Endothelial cell of umbilical vein (primary cell): ENCODE measurements at regions not wholly inside any gene's neighbourhood (a gene's known extent, or its start where the extent isn't known, plus 50 kb on each side); places are given as distances from the start of the nearest gene placed in this dataset.

Source experiments
- EZH2 ChIP-seq: IDR thresholded peaks from 2 replicates; pipeline ENCODE4 v1.6.1; 2012; ENCODE audit warnings: borderline replicate concordance, low read depth, mild to moderate bottlenecking, moderate library complexity, low read length, inconsistent platforms; ENCODE audit not compliant: severe bottlenecking
- GATA2 ChIP-seq: IDR thresholded peaks from 2 replicates; pipeline ENCODE4 v1.7.0; 2011; ENCODE audit warnings: low read depth, mild to moderate bottlenecking, moderate library complexity, mixed read lengths, low read length; ENCODE audit not compliant: insufficient read length, insufficient read depth
- JUN ChIP-seq: IDR thresholded peaks from 2 replicates; pipeline ENCODE4 v1.6.1; 2011; ENCODE audit warnings: borderline replicate concordance, low read depth; ENCODE audit not compliant: insufficient read length, insufficient read depth
- MAX ChIP-seq: IDR thresholded peaks from 2 replicates; pipeline ENCODE4 v1.6.1; 2011; ENCODE audit not compliant: insufficient read depth, insufficient read length
- MYC ChIP-seq: IDR thresholded peaks from one replicate; pipeline ENCODE4 v1.6.1; 2011; ENCODE audit warnings: mild to moderate bottlenecking, low read depth, low read length
- POLR2A ChIP-seq: IDR thresholded peaks from 2 replicates; pipeline ENCODE4 v1.6.1; 2012; ENCODE audit warnings: low read depth, mild to moderate bottlenecking, control low read depth, low read length
- POLR2AphosphoS5 ChIP-seq: IDR thresholded peaks from 2 replicates; pipeline ENCODE4 v1.6.1; 2012; ENCODE audit warnings: low read depth, mild to moderate bottlenecking, control low read depth, low read length, moderate library complexity; ENCODE audit not compliant: insufficient read depth
- TF ChIP-seq, protein P1 (sequence below), 2 donors: IDR thresholded peaks; 1 replicate in 1 of 2; 2 replicates in 1 of 2; pipeline ENCODE4 v1.5.1; 2011; ENCODE audit warnings: low read length in 2 of 2, mild to moderate bottlenecking in 2 of 2, moderate library complexity in 2 of 2, control low read depth in 1 of 2, inconsistent platforms in 1 of 2, low read depth in 1 of 2; ENCODE audit not compliant: insufficient read depth in 1 of 2; ENCODE audit errors: extremely low read depth in 1 of 2

DNA sequence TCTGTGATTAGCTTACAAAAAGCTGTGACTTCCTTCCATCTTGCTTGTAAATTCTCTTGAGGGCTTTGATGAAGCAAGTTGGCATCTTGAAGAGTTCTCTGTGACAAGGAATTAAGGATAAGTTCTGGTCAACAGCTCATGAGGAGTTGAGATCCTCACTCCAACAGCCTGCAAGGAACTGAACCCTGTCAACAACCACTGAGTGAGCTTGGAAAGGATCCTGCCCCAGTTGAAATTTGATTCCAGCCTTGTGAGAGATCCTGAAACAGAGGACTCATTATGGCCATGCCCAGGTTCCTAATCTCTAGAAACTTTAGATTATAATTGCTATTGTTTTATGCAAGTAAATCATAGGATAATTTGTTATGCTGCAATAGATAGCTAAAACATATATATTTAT is 133.7 kb downstream of the PTCHD4 start:
- TF ChIP-seq, protein P1, sequence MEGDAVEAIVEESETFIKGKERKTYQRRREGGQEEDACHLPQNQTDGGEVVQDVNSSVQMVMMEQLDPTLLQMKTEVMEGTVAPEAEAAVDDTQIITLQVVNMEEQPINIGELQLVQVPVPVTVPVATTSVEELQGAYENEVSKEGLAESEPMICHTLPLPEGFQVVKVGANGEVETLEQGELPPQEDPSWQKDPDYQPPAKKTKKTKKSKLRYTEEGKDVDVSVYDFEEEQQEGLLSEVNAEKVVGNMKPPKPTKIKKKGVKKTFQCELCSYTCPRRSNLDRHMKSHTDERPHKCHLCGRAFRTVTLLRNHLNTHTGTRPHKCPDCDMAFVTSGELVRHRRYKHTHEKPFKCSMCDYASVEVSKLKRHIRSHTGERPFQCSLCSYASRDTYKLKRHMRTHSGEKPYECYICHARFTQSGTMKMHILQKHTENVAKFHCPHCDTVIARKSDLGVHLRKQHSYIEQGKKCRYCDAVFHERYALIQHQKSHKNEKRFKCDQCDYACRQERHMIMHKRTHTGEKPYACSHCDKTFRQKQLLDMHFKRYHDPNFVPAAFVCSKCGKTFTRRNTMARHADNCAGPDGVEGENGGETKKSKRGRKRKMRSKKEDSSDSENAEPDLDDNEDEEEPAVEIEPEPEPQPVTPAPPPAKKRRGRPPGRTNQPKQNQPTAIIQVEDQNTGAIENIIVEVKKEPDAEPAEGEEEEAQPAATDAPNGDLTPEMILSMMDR (IDR thresholded peaks at IDR 0.05; ENCODE audit: extremely low read depth in 1 of 2, insufficient read depth in 1 of 2, low read depth in 1 of 2, low read length in 2 of 2), result no peak
- TF ChIP-seq EZH2, result no peak
- TF ChIP-seq POLR2AphosphoS5, result no peak
- no peak for TF ChIP-seq JUN
- no peak for TF ChIP-seq POLR2A
- no peak for TF ChIP-seq MYC
- TF ChIP-seq MAX, result no peak
- no peak for TF ChIP-seq GATA2
